Stimulated activated naive CD8-positive, alpha-beta T cell treated with anti-CD3 and anti-CD28 coated beads, Interleukin-15, amount 100 ng/mL, for 72 hours (primary cell): ENCODE measurements at regions not wholly inside any gene's neighbourhood (a gene's known extent, or its start where the extent isn't known, plus 50 kb on each side); places are given as distances from the start of the nearest gene placed in this dataset.

Experiments
- ATAC-seq: fragments of 150-1000 bp; cut with Tn5 transposase; 2 replicates; pipeline ENCODE4 v1.10.0; 2021; ENCODE audit warnings: mild to moderate bottlenecking, moderate library complexity
- DNase-seq, 2 donors: peaks; one replicate each; pipeline ENCODE4 v3.0.0; 2021 to 2022
- H3K27ac Mint-ChIP-seq, 2 donors: one replicate each; pipeline ENCODE4 v1.8.0; 2022; ENCODE audit warnings: mild to moderate bottlenecking in 2 of 2, mixed read lengths in 2 of 2, moderate library complexity in 2 of 2
- H3K27me3 Mint-ChIP-seq: one replicate; pipeline ENCODE4 v1.8.0; 2022; ENCODE audit warnings: mixed read lengths
- H3K4me1 Mint-ChIP-seq: one replicate; pipeline ENCODE4 v1.8.0; 2022; ENCODE audit warnings: mild to moderate bottlenecking, mixed read lengths
- H3K4me3 Mint-ChIP-seq, 2 donors: one replicate each; pipeline ENCODE4 v1.8.0; 2022; ENCODE audit warnings: mild to moderate bottlenecking in 2 of 2, mixed read lengths in 2 of 2, moderate library complexity in 1 of 2
- H3K9me3 Mint-ChIP-seq, 2 donors: one replicate each; pipeline ENCODE4 v1.8.0; 2022; ENCODE audit warnings: mixed read lengths in 2 of 2

DNA sequence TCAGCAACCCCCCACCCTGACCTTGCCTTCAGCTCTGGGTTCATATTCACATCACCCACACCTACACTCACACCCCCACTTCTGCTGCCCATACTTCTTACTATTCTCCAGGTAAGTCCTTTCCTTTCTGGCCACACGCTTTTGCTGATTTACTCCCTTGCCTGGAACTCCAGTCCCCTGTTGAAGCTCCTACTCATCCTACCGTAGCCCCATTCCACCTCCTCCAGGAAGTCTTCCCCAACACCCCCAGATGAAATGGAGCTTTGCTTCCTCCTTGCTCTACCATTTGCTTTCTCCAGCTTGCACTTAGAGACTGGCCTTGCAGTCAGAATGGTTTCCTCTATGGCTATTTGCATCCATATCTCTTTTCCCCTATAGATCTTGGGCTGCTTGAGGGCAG is 182.3 kb downstream of the MELK start:
- ATAC-seq (no peak), DNase-seq (no peak)
- Mint-ChIP-seq H3K27me3 (peaks cover 75% of the 10 kb centered on the region), H3K4me1 (no peaks in the 10 kb centered on the region), H3K27ac (no peak overlapping the region), H3K9me3 (no peaks in the 10 kb centered on the region), H3K4me3 (no peak overlapping the region)

DNA sequence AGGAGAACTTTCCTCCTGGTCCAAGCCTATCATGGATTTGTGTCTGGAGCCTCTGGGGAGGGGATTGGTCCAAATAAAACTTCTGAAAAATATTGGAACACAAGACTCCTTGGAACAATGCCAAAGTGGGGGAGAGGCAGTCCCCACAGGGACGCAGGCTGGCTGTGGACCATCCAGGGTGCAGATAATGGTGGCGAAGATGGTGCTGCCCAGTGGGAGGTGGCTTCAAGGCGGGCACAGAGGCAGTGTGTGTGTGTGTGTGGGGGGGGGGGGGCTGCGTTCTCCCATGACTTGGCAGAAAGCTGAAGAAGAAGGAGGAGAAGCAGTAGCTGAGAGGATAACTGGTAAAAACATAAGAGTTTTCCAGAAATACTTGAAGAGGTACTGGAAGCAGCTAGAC is 186.4 kb downstream of the MELK start:
- Mint-ChIP-seq H3K27ac (no peak overlapping the region), H3K4me1 (no peaks in the 10 kb centered on the region)

DNA sequence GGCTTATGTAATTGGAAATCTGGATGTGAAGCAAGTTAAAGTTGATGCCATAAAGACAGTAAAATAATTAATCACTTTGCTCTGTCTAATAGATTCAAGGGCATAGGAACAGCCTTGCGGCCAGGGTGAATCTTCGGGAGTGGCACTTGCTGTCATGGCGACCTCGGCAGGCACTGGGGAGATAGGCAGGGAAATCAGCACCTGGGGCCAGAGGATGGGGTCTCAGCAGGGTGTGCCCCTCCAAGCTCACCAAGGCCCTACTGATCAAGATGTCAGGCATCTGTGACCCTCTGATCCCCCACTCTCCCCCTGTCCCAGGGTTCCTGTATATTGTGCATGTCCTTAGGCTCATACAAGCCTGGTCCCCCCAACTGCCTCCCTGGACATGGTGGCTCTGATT is 187.3 kb downstream of the MELK start:
- ATAC-seq (no peak), DNase-seq (no peak)
- no peak overlapping the region for H3K4me3 Mint-ChIP-seq
- no peak overlapping the region for H3K27ac Mint-ChIP-seq
- no peaks in the 10 kb centered on the region for H3K4me1 Mint-ChIP-seq
- no peaks in the 10 kb centered on the region for H3K9me3 Mint-ChIP-seq
- peaks cover 38% of the 10 kb centered on the region for H3K27me3 Mint-ChIP-seq

More for the DNA sequence above, 186.4 kb downstream of the MELK start:
- DNase-seq (no peak), ATAC-seq (no peak)
- Mint-ChIP-seq H3K4me3 (no peak overlapping the region), H3K9me3 (no peaks in the 10 kb centered on the region), H3K27me3 (peaks cover 46% of the 10 kb centered on the region)

DNA sequence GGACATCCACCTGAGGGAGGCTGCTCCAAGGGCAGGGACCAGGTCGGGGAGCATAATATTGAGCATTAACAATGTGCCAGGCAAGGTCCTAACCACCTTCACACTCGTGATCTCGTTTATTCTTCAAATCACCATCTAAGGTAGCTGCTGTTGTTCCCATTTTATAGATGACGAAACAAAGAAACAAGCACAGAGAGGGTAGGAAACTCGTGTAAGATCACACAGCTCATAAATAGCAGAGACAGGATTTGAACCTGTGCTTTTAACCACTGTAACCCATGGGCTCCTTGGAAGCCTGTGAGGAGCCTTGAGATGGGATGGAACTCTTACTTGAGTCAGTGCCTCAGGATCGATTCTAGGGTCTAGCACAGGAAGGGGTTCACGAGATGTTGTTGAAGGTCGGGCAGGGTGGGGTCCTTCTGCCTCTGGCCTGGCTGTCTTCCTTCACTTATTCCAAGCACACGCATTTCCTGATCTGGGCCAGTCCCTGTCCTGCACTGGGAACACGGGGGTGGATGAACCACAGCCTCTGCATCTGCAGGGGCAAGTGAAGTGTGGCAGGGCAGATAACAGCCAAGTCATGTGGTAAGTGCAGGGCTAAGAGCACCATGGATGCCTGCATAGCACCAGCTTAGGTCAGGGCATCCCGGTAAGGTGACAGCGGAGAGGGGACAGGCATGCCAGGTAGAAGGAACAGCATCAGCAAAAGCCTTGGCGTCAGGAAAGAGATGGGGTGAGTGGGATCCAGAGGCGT is 188.1 kb downstream of the MELK start:
- no peak overlapping the region for H3K27ac Mint-ChIP-seq
- no peaks in the 10 kb centered on the region for H3K9me3 Mint-ChIP-seq
- DNase-seq: no peak
- H3K4me1 Mint-ChIP-seq: no peaks in the 10 kb centered on the region
- no peak for ATAC-seq
- H3K4me3 Mint-ChIP-seq: no peak overlapping the region
- H3K27me3 Mint-ChIP-seq: peaks cover 30% of the 10 kb centered on the region

DNA sequence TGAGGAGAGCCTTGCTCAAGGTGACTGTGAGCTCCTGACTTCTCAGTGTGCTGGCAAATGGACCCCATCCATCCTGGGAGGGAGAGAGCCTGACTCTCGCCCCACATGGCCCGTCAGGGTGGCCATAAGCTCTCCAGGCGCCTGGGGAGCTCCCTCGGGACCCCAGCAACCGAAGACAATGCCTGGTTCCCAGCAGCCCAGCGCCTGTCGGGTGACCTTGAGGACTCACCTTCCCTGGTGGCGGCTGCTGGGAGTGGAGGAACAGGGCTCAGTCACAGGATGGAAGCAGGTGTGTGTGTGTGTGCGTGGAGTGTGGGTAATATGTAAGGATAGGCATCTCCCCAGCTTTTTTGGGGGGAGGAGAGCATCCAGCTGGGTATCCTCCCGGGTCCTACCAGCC is 190.3 kb downstream of the MELK start:
- ATAC-seq: no peak
- H3K27ac Mint-ChIP-seq: peak overlapping the region in 1 of 2 donors; percentile 53
- no peak overlapping the region for H3K4me3 Mint-ChIP-seq
- no peaks in the 10 kb centered on the region for H3K4me1 Mint-ChIP-seq
- DNase-seq: no peak
- peaks cover 21% of the 10 kb centered on the region for H3K27me3 Mint-ChIP-seq
- H3K9me3 Mint-ChIP-seq: no peaks in the 10 kb centered on the region

DNA sequence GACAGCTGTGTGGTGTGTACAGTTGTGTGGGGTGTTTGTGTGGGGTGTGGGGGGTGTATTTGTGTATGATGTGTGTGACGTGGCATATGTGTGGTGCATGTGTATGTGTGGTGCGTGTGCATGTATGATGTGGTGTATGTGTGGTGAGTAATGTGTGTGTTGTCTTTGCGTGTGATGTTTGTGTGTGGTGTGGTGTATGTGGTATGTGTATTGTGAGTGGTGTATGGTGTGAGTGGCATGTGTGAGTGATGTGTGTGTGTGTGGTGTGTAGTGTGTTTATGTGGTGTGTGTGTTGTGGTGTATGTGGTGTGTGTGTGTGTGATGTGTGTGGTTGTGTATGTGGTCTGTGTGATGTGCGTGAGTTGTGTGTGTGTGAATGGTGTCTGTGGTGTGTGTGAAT is 191.1 kb downstream of the MELK start:
- DNase-seq (no peak), ATAC-seq (no peak)
- H3K9me3 Mint-ChIP-seq: no peaks in the 10 kb centered on the region
- H3K27ac Mint-ChIP-seq: no peak overlapping the region
- peaks cover 21% of the 10 kb centered on the region for H3K27me3 Mint-ChIP-seq
- no peak overlapping the region for H3K4me3 Mint-ChIP-seq
- H3K4me1 Mint-ChIP-seq: no peaks in the 10 kb centered on the region

DNA sequence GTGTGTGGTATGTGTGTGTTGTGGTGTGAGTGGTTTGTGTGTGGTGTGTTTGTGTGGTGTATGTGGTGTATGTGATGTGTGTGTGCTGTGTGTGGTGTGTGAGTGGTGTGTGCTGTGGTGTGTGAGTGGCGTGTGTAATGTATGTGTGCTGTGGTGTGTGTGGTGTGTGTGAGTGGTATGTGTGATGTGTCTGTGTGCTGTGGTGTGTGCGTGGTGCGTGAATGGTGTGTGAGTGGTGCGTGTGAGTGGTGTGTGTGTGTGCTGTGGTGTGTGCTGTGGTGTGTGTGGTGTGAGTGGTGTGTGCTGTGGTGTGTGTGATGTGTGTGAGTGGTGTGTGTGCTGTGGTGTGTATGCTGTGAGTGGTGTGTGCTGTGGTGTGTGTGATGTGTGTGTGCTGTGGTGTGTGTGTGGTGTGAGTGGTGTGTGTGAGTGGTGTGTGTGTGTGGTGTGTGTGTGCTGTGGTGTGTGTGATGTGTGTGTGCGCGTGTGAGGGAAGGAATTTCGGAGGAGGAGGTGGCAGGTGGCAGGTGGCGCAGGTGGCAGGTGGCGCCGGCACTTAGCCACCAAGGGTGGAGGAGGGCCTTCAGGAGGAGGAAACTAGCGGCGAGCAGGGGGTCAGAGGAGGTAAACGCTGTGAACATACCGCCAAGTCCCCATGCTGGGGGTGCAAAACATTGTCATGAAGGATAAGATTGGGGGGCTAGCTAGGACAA is 191.8 kb downstream of the MELK start:
- ATAC-seq: no peak
- Mint-ChIP-seq H3K27ac (no peak overlapping the region), H3K9me3 (no peaks in the 10 kb centered on the region), H3K4me1 (no peaks in the 10 kb centered on the region), H3K4me3 (no peak overlapping the region), H3K27me3 (peaks cover 13% of the 10 kb centered on the region)
- DNase-seq: peak in 1 of 2 donors; percentile 9

DNA sequence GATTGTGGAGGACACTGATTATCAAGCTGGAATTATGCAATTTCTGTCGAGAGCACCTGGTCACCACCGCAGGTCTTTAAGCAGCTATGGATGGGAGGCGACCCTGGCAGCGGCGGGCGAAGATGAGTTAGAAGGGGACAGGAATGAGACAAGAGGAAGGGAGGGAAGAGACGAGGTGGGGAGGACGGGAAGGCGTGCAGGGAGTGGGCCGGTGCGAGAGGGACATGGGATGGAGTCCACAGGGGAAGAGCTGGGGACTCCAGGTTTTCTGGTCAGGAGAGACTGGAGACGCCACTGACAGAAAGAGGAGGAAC is 192.3 kb downstream of the MELK start:
- ATAC-seq: no peak
- Mint-ChIP-seq H3K9me3 (no peaks in the 10 kb centered on the region), H3K27me3 (peaks cover 12% of the 10 kb centered on the region), H3K4me3 (no peak overlapping the region), H3K27ac (no peak overlapping the region), H3K4me1 (no peaks in the 10 kb centered on the region)
- DNase-seq: peak in 1 of 2 donors; percentile 12

DNA sequence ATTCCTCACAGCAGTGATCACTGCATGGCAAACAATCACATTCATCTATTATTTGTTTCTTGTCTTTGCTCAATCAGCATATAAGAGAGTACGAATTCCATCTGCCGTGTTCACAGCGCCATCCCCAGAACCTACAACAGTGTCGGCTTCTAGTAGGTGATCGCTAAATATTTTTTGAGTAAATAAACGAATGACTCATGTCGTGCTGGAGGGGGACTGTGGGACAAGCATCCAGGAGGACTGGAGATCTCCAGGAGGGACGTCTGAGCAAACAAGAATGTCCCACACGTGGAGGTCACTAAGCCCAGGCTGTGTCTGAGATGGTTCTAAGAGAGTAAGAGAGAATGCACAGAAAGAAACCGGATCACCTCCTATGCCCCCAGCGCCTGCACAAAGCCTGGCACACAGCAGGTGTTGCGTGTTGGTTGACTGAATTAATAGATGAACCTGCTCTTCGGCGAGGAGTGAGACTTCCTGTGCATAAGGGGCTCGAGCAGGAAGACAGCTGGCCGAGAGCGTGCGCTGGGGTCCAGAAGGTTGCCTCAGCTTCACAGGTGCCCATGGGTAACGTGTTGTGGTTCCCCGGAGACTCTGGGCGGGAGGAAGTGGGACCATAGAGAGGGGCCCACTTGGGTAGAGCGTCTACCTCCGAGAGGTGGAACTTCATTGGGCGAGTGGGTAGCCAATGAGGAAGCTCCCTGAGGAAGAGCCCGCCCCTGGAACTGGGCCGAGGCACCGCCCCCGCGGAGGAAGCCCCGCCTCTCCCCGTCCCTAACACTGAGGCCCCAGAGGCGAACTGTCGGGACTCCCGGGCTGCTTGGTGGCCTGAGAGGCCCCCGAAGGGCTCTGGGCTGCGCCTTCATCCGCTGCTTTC is 193.0 kb downstream of the MELK start:
- H3K4me1 Mint-ChIP-seq: no peaks in the 10 kb centered on the region
- H3K9me3 Mint-ChIP-seq: no peaks in the 10 kb centered on the region
- peaks cover 10% of the 10 kb centered on the region for H3K27me3 Mint-ChIP-seq
- H3K27ac Mint-ChIP-seq: no peak overlapping the region
- no peak overlapping the region for H3K4me3 Mint-ChIP-seq
- peak; percentile 99 for ATAC-seq
- peak; percentile 93 to 97 for DNase-seq

DNA sequence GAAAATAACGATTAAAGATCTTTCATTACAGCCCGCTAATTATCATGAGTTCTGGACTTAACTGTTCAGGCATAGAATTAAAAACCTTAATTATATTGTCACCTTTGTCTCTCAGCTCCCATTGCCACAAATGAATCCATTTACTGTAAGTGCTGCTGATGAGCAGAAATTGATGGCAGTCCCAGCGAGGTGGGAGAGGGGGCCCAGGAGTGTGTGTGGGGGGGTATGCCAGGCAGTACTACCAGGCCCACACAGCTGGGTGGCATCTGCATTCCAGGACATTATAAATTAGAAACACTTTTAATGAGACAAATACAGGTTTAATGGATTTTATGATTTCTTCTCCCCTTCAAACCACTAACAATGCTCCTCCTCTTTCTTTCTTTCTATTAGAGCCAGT is 196.0 kb downstream of the MELK start:
- Mint-ChIP-seq H3K27ac (no peak overlapping the region), H3K27me3 (peaks cover 30% of the 10 kb centered on the region), H3K4me3 (no peak overlapping the region), H3K4me1 (no peaks in the 10 kb centered on the region), H3K9me3 (no peaks in the 10 kb centered on the region)
- DNase-seq (no peak), ATAC-seq (no peak)

DNA sequence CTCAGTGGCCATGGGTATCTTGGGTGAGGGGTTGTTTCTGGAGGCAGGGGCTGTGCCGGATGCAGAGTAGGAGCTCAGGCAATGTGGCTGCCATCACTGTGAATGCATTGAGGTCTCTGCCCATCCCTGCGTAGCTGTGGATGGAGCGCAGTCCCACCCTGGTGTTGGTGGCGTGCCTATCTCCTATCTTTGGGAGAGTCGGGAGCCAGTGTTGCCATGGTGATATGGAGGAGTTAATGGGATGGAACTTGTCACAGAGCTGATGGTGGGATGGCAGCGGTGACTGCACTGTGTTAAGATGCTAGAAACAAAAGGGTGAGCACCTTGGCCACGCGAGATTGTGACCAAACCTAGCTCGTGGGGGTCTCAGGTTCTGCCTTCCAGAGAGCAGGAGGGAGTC is 197.3 kb downstream of the MELK start:
- peaks cover 30% of the 10 kb centered on the region for H3K27me3 Mint-ChIP-seq
- H3K9me3 Mint-ChIP-seq: peaks cover 0 to 4% of the 10 kb centered on the region in 2 donors
- DNase-seq (no peak), ATAC-seq (no peak)
- no peak overlapping the region for H3K4me3 Mint-ChIP-seq
- peak overlapping the region in 1 of 2 donors; percentile 16 for H3K27ac Mint-ChIP-seq
- no peaks in the 10 kb centered on the region for H3K4me1 Mint-ChIP-seq

DNA sequence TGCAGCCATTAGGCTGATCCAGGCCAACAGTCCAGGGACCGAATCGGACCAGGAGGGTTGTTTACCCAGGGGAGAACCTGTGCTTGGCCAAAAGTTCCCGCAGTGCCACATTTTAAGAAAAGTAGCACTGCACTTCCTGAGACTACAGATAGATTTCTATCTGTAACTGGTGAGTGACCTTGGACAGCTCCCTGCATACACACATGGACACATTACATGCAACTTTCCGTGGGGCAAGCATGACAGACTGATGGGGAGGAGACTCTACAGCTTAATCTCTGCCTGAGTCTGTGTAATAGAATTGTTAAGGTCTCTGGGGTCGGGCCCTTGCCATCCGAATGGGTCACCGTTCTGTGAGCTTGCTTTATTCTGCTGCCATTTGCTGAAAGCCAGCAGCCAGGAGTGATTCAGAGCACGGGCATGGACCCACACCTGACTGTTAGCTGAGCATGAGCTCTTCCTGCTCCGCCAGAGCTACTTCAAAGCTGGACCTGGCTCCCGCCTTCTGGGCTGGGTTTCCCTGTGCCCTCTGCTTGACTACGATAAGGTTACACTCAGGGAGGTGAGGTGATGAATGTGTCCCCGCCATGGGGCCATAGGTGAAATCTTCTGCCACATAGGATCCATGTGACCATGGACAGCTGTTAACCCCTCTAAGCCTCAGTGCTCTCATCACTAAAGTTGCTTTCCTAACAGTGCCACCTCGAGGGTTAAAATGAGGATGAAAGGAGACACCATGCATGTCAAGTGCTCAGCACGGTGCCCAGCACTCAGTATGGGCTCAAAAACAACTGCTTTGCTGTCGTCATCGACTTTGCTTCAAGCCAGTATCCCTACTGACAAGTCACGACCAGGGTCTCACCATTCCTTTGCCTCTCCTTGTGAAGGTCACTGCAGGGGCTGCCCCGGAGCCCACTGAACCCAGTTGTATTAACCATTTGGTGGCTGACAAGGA is 200.0 kb downstream of the MELK start:
- no peak for ATAC-seq
- DNase-seq: no peak
- peaks cover 0 to 4% of the 10 kb centered on the region in 2 donors for H3K9me3 Mint-ChIP-seq
- H3K27ac Mint-ChIP-seq: no peak overlapping the region
- no peak overlapping the region for H3K4me3 Mint-ChIP-seq
- H3K27me3 Mint-ChIP-seq: peaks cover 38% of the 10 kb centered on the region
- no peaks in the 10 kb centered on the region for H3K4me1 Mint-ChIP-seq

DNA sequence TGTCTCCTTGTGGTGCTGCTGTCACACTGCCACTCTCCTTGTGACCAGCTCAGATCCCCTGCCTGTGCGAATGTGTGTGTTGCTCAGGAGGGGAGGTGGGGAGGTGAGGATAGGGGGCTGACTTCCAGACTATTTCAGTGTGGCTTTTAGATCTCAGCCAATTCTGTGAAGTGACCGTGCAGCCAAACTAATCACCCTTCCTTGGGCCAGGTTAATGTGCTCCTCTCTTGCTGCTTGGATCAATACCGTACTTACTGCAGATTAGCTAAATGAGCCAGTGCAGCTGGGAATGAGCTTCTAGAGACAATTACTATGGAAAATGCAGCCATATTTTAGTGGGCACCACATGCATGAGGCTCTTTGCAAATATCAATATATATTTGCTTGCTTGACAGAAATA is 206.0 kb downstream of the MELK start:
- Mint-ChIP-seq H3K27ac (no peak overlapping the region), H3K9me3 (peaks cover 0 to 4% of the 10 kb centered on the region in 2 donors), H3K4me1 (no peaks in the 10 kb centered on the region), H3K4me3 (no peak overlapping the region), H3K27me3 (peaks cover 46% of the 10 kb centered on the region)
- ATAC-seq (no peak), DNase-seq (no peak)

DNA sequence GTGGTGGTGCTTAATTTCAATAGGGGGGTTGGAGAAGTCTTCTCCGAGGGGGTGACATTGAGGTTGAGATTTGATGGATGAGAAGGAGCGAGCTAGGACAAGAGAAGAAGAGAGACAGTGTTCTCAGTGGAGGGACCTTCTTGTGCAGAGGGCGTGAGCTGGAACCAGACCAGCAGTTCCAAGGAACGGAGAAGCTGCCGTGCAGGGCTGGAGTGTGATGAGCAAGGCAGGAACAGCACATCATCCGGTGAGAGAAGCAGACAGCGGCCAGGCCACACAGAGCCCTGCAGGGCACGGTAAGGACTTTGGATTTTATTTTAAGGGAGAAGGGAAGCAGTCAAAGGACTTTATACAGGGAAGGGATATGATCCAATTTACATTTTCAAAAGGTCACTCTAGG is 206.9 kb downstream of the MELK start:
- Mint-ChIP-seq H3K4me1 (no peaks in the 10 kb centered on the region), H3K4me3 (no peak overlapping the region), H3K9me3 (peaks cover 0 to 4% of the 10 kb centered on the region in 2 donors), H3K27ac (no peak overlapping the region), H3K27me3 (peaks cover 46% of the 10 kb centered on the region)
- no peak for ATAC-seq
- DNase-seq: no peak

DNA sequence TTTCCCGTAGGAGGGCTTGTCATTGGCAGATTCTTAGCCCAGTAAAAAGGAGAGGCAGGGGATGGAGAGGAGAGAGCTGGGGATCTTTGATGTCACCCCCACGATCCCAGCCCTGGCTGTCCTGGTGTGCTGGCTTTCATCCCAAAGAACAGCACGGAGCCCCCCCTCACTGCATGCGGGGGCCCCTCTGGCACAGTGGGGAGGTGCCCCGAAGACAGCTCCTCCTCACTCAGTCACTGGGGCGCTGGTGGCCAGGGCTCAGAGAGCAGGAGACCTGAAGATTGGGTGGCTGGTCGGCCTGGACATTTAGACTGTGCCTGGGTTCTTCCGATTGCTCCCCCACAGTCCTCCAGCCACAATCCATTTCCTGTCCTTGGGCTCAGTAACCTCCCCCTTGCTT is 207.5 kb downstream of the MELK start:
- Mint-ChIP-seq H3K27me3 (peaks cover 46% of the 10 kb centered on the region), H3K4me1 (no peaks in the 10 kb centered on the region), H3K9me3 (no peaks in the 10 kb centered on the region), H3K27ac (peak overlapping the region in 1 of 2 donors; percentile 71), H3K4me3 (no peak overlapping the region)
- no peak for DNase-seq
- ATAC-seq: no peak
